H9 (cell line): ENCODE measurements at regions not wholly inside any gene's neighbourhood (a gene's known extent, or its start where the extent isn't known, plus 50 kb on each side); places are given as distances from the start of the nearest gene placed in this dataset.
"Not testable (repeated sequence)": the region's sequence is repeated elsewhere in the genome, so short reads cannot be mapped to it uniquely, and the experiment has no call there.

Experiments used
- DNase-seq: peaks from one replicate; pipeline ENCODE4 v3.0.0-alpha.2; 2017
- H2AFZ ChIP-seq: one replicate; pipeline ENCODE4 v1.6.1; 2013; ENCODE audit warnings: mild to moderate bottlenecking, low read length, control low read depth, moderate library complexity
- H2AK5ac ChIP-seq: 2 replicates; pipeline ENCODE4 v1.6.1; 2013; ENCODE audit warnings: low read length, control low read depth, mixed read lengths; ENCODE audit not compliant: insufficient read length
- H2BK120ac ChIP-seq: one replicate; pipeline ENCODE4 v1.6.1; 2013; ENCODE audit warnings: low read depth, mild to moderate bottlenecking, low read length, control low read depth, inconsistent platforms; ENCODE audit not compliant: poor library complexity, severe bottlenecking
- H2BK12ac ChIP-seq: 2 replicates; pipeline ENCODE4 v1.6.1; 2013; ENCODE audit warnings: low read length, control low read depth, mixed read lengths, low read depth; ENCODE audit not compliant: insufficient read length
- H2BK15ac ChIP-seq: 2 replicates; pipeline ENCODE4 v1.6.1; 2013; ENCODE audit warnings: low read depth, low read length, control low read depth
- H2BK20ac ChIP-seq: one replicate; pipeline ENCODE4 v1.6.1; 2013; ENCODE audit warnings: low read depth, mild to moderate bottlenecking, low read length, control low read depth, inconsistent platforms; ENCODE audit not compliant: poor library complexity, severe bottlenecking
- H2BK5ac ChIP-seq: 2 replicates; pipeline ENCODE4 v1.6.1; 2013; ENCODE audit warnings: low read length, control low read depth, mixed read lengths; ENCODE audit not compliant: insufficient read length
- H3K14ac ChIP-seq: 2 replicates; pipeline ENCODE4 v1.6.1; 2013; ENCODE audit warnings: low read length, control low read depth; ENCODE audit not compliant: insufficient read depth
- H3K18ac ChIP-seq: 2 replicates; pipeline ENCODE4 v1.6.1; 2013; ENCODE audit warnings: low read depth, mild to moderate bottlenecking, mixed read lengths, low read length, control low read depth; ENCODE audit not compliant: insufficient read length
- H3K23ac ChIP-seq: 2 replicates; pipeline ENCODE4 v1.6.1; 2013; ENCODE audit warnings: low read length, control low read depth, mixed read lengths, low read depth; ENCODE audit not compliant: insufficient read length
- H3K23me2 ChIP-seq: 2 replicates; pipeline ENCODE4 v1.6.1; 2013; ENCODE audit warnings: low read depth, mild to moderate bottlenecking, mixed read lengths, low read length, control low read depth; ENCODE audit not compliant: insufficient read length, poor library complexity, severe bottlenecking
- H3K27ac ChIP-seq: 2 replicates; pipeline ENCODE4 v1.5.1; 2013; ENCODE audit warnings: low read length, control low read depth, mixed read lengths, low read depth; ENCODE audit not compliant: insufficient read length
- H3K27me3 ChIP-seq: 2 replicates; pipeline ENCODE4 v1.6.1; 2013; ENCODE audit warnings: low read length, control low read depth, inconsistent platforms; ENCODE audit not compliant: insufficient read depth
- H3K4ac ChIP-seq: 2 replicates; pipeline ENCODE4 v1.6.1; 2013; ENCODE audit warnings: low read depth, mild to moderate bottlenecking, control low read depth, inconsistent platforms, low read length, moderate library complexity
- H3K4me1 ChIP-seq: 2 replicates; pipeline ENCODE4 v1.6.1; 2013; ENCODE audit warnings: low read length, control low read depth, inconsistent platforms; ENCODE audit not compliant: insufficient read depth
- H3K4me2 ChIP-seq: 2 replicates; pipeline ENCODE4 v1.6.1; 2013; ENCODE audit warnings: low read length, control low read depth, mixed read lengths; ENCODE audit not compliant: insufficient read length, insufficient read depth
- H3K56ac ChIP-seq: 2 replicates; pipeline ENCODE4 v1.6.1; 2013; ENCODE audit warnings: low read depth, mild to moderate bottlenecking, mixed read lengths, low read length, control low read depth; ENCODE audit not compliant: insufficient read length
- H3K79me1 ChIP-seq: 2 replicates; pipeline ENCODE4 v1.6.1; 2013; ENCODE audit warnings: low read depth, mild to moderate bottlenecking, moderate library complexity, low read length, control low read depth, inconsistent platforms; ENCODE audit not compliant: insufficient read depth, poor library complexity, severe bottlenecking
- H3K79me2 ChIP-seq: 2 replicates; pipeline ENCODE4 v1.6.1; 2013; ENCODE audit warnings: low read length, control low read depth, inconsistent platforms; ENCODE audit not compliant: insufficient read depth
- H3K9ac ChIP-seq: 2 replicates; pipeline ENCODE4 v1.6.1; 2013; ENCODE audit warnings: low read length, control low read depth, mixed read lengths; ENCODE audit not compliant: insufficient read length; ENCODE audit errors: extremely low read depth
- H3K9me3 ChIP-seq: one replicate; pipeline ENCODE4 v1.6.1; 2013; ENCODE audit warnings: low read depth, low read length, inconsistent platforms; ENCODE audit not compliant: control insufficient read depth
- H3T11ph ChIP-seq: one replicate; pipeline ENCODE4 v1.6.1; 2013; ENCODE audit warnings: mild to moderate bottlenecking, low read length, control low read depth, inconsistent platforms
- H4K20me1 ChIP-seq: one replicate; pipeline ENCODE4 v1.6.1; 2013; ENCODE audit not compliant: control insufficient read depth, insufficient read length, insufficient read depth
- H4K5ac ChIP-seq: 2 replicates; pipeline ENCODE4 v1.6.1; 2013; ENCODE audit warnings: low read depth, mild to moderate bottlenecking, mixed read lengths, low read length, control low read depth; ENCODE audit not compliant: insufficient read length
- H4K8ac ChIP-seq: replicated peaks from 2 replicates; pipeline ENCODE4 v1.6.1; 2013; ENCODE audit warnings: low read length, control low read depth, mixed read lengths, low read depth; ENCODE audit not compliant: insufficient read length
- H4K91ac ChIP-seq: 2 replicates; pipeline ENCODE4 v1.6.1; 2013; ENCODE audit warnings: low read depth, mild to moderate bottlenecking, moderate library complexity, mixed read lengths, low read length, control low read depth; ENCODE audit not compliant: insufficient read length
- H3K27ac Mint-ChIP-seq, 3 experiments: 2 replicates in 2 of 3; 3 replicates in 1 of 3; pipeline ENCODE4 v1.8.0; 2020 to 2021; ENCODE audit warnings: mixed read lengths in 3 of 3, mild to moderate bottlenecking in 1 of 3, moderate library complexity in 1 of 3
- H3K27me3 Mint-ChIP-seq: 2 replicates; pipeline ENCODE4 v1.8.0; 2021; ENCODE audit warnings: low read depth, mild to moderate bottlenecking, moderate library complexity, mixed read lengths
- H3K36me3 Mint-ChIP-seq, 3 experiments: 2 replicates in 2 of 3; 3 replicates in 1 of 3; pipeline ENCODE4 v1.8.0; 2020 to 2021; ENCODE audit warnings: low read depth in 3 of 3, mixed read lengths in 3 of 3; ENCODE audit not compliant: insufficient read depth in 1 of 3
- H3K4me1 Mint-ChIP-seq, 2 experiments: 2 replicates each; pipeline ENCODE4 v1.8.0; 2020; ENCODE audit warnings: mixed read lengths in 2 of 2
- H3K4me3 Mint-ChIP-seq, 2 experiments: 2 replicates in 1 of 2; 3 replicates in 1 of 2; pipeline ENCODE4 v1.8.0; 2020 to 2021; ENCODE audit warnings: mild to moderate bottlenecking in 2 of 2, mixed read lengths in 2 of 2, moderate library complexity in 1 of 2
- H3K9me3 Mint-ChIP-seq, 2 experiments: 2 replicates in 1 of 2; 3 replicates in 1 of 2; pipeline ENCODE4 v1.8.0; 2020; ENCODE audit warnings: mild to moderate bottlenecking in 2 of 2, mixed read lengths in 2 of 2, moderate library complexity in 1 of 2
- WGBS: extraction: QIAGEN DNeasy Blood & Tissue Kit; methylation state at CpG from one replicate; pipeline ENCODE4 v1.1.7; 2013; ENCODE audit warnings: missing lambda C conversion rate, low lambda C conversion rate, mixed read lengths; ENCODE audit not compliant: insufficient read length; ENCODE audit errors: extremely low coverage; 5-methylcytosine and 5-hydroxymethylcytosine counted together
- TF ChIP-seq, protein P1 (sequence below): fragments of 200-600 bp; sonication (generic); conservative IDR thresholded peaks from 3 replicates; pipeline ENCODE4 v1.8.0; 2021; ENCODE audit warnings: antibody characterized with exemption, mild to moderate bottlenecking

DNA sequence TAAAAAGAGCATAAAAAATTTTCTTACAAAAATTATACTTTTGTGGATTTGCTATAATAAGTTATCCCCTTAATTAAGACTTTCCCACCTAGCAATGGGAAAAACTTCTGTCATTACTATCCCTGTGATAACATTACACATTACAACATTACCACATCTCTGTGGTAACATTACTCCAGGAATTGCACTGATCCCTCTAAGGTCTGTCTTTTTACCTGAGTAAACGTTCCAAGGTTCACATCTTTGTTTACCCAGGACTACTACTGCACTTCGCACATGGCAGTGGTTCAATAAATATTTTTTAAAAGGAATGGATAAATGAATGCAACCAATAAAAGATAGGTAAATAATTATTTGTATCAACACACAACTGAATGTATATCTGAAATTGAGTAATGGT, 92.4 kb upstream of the NOX4 start:
- Histone ChIP-seq H3K9me3 (no peaks in the 10 kb centered on the region), H3K23ac (no peak overlapping the region), H3K27ac (no peak overlapping the region), H4K8ac (no peak overlapping the region), H3K4me1 (no peaks in the 10 kb centered on the region), H3K79me1 (no peaks in the 10 kb centered on the region), H3K23me2 (no peaks in the 10 kb centered on the region), H4K5ac (no peak overlapping the region), H3K27me3 (no peaks in the 10 kb centered on the region), H2BK12ac (no peak overlapping the region), H3K14ac (no peak overlapping the region), H3K56ac (no peak overlapping the region), H2BK20ac (no peak overlapping the region), H2AK5ac (no peak overlapping the region), H2BK5ac (no peak overlapping the region), H3K4ac (no peak overlapping the region), H2BK120ac (no peak overlapping the region), H3K4me2 (no peak overlapping the region), H3T11ph (no peak overlapping the region), H3K18ac (no peak overlapping the region), H2AFZ (no peak overlapping the region), H3K9ac (no peak overlapping the region), H4K91ac (no peak overlapping the region), H3K79me2 (no peaks in the 10 kb centered on the region), H2BK15ac (no peak overlapping the region), H4K20me1 (no peaks in the 10 kb centered on the region)
- H3K27me3 Mint-ChIP-seq, result no peaks in the 10 kb centered on the region
- H3K4me3 Mint-ChIP-seq, result no peak overlapping the region
- WGBS, result no CpG with 5 or more reads among the region's 2 CpGs
- TF ChIP-seq, protein P1, sequence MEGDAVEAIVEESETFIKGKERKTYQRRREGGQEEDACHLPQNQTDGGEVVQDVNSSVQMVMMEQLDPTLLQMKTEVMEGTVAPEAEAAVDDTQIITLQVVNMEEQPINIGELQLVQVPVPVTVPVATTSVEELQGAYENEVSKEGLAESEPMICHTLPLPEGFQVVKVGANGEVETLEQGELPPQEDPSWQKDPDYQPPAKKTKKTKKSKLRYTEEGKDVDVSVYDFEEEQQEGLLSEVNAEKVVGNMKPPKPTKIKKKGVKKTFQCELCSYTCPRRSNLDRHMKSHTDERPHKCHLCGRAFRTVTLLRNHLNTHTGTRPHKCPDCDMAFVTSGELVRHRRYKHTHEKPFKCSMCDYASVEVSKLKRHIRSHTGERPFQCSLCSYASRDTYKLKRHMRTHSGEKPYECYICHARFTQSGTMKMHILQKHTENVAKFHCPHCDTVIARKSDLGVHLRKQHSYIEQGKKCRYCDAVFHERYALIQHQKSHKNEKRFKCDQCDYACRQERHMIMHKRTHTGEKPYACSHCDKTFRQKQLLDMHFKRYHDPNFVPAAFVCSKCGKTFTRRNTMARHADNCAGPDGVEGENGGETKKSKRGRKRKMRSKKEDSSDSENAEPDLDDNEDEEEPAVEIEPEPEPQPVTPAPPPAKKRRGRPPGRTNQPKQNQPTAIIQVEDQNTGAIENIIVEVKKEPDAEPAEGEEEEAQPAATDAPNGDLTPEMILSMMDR, result no peak
- H3K4me1 Mint-ChIP-seq, result peaks cover 7 to 11% of the 10 kb centered on the region in 2 experiments
- no peak overlapping the region for H3K27ac Mint-ChIP-seq
- no peaks in the 10 kb centered on the region for H3K36me3 Mint-ChIP-seq
- no peaks in the 10 kb centered on the region for H3K9me3 Mint-ChIP-seq
- no peak for DNase-seq

DNA sequence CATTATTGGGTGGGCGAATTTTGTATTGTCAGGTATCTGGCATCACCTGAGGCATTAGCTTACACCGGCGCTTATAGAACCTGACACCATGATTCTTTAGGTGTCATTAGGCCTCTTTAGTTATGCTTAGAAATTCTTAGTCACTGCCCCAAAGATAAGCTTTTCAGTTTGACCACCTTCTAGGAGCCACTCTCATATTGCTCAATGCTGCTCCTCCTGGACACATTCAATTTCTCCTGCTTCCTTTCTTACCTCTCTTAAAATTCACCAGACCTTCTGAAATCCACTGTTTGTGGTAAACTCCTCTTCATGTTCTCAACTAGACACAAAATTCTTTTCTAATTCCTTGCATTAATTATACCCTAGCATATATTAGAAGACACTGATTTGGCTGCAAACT, 93.9 kb upstream of the NOX4 start:
- H3K4me3 Mint-ChIP-seq, H3T11ph ChIP-seq, H2BK120ac ChIP-seq, H3K56ac ChIP-seq, H3K9ac ChIP-seq, H3K27ac ChIP-seq, H3K4me1 ChIP-seq, H3K9me3 ChIP-seq, DNase-seq, H3K27me3 ChIP-seq, H3K36me3 Mint-ChIP-seq, H3K27me3 Mint-ChIP-seq, H3K14ac ChIP-seq, H4K20me1 ChIP-seq, H3K79me1 ChIP-seq, H4K91ac ChIP-seq, H3K4me2 ChIP-seq, H3K4ac ChIP-seq, H3K79me2 ChIP-seq, H2BK15ac ChIP-seq, H2BK5ac ChIP-seq, H4K8ac ChIP-seq, H2BK12ac ChIP-seq, H3K23me2 ChIP-seq, H4K5ac ChIP-seq, H2AK5ac ChIP-seq, H2BK20ac ChIP-seq, H2AFZ ChIP-seq, H3K23ac ChIP-seq, H3K18ac ChIP-seq, H3K9me3 Mint-ChIP-seq: not testable (repeated sequence)
- WGBS, result no CpG with 5 or more reads among the region's 3 CpGs
- H3K27ac Mint-ChIP-seq, result 0 out of 7 replicates have a peak overlapping the region, but pooled peaks of 1 of the 3 experiments have one; percentile 18
- H3K4me1 Mint-ChIP-seq, result peaks cover 7 to 11% of the 10 kb centered on the region in 2 experiments
